CD8-positive, alpha-beta memory T cell (primary cell): ENCODE measurements at regions not wholly inside any gene's neighbourhood (a gene's known extent, or its start where the extent isn't known, plus 50 kb on each side); places are given as distances from the start of the nearest gene placed in this dataset.
"Not testable (repeated sequence)": the region's sequence is repeated elsewhere in the genome, so short reads cannot be mapped to it uniquely, and the experiment has no call there.

Experiments used
- CTCF ChIA-PET: fragments of 350-600 bp; sonication (Branson Sonifier 250); formaldehyde crosslinking; loops from one replicate; lab custom pipeline; 2021; ENCODE audit warnings: antibody characterized with exemption; lab: Charles Lee
- POLR2A ChIA-PET: fragments of 350-600 bp; sonication (Branson Sonifier 250); formaldehyde crosslinking; loops from one replicate; lab custom pipeline; 2021; ENCODE audit warnings: antibody characterized with exemption; lab: Charles Lee
- DNase-seq, 5 donors: peaks; one replicate each; pipeline versions ENCODE4 v3.0.0 to v3.0.0-alpha.2; 2020 to 2022; ENCODE audit warnings: mixed read lengths in 1 of 5
- H3K27ac ChIP-seq: one replicate; pipeline ENCODE4 v1.7.0; 2013; ENCODE audit warnings: low read depth, mild to moderate bottlenecking, low read length, moderate library complexity
- H3K27me3 ChIP-seq: 2 replicates; pipeline ENCODE4 v1.7.0; 2013; ENCODE audit warnings: low read length, mild to moderate bottlenecking; ENCODE audit not compliant: insufficient read depth, poor library complexity, severe bottlenecking
- H3K36me3 ChIP-seq: 2 replicates; pipeline ENCODE4 v1.7.0; 2013; ENCODE audit warnings: mild to moderate bottlenecking, low read length, moderate library complexity; ENCODE audit not compliant: insufficient read depth
- H3K4me1 ChIP-seq: 2 replicates; pipeline ENCODE4 v1.7.0; 2013; ENCODE audit warnings: mild to moderate bottlenecking, low read length, moderate library complexity; ENCODE audit not compliant: insufficient read depth
- H3K4me3 ChIP-seq: 2 replicates; pipeline ENCODE4 v1.7.0; 2013; ENCODE audit warnings: mild to moderate bottlenecking, low read length
- H3K9me3 ChIP-seq: 2 replicates; pipeline ENCODE4 v1.7.0; 2013; ENCODE audit warnings: mild to moderate bottlenecking, low read length
- H3K27ac Mint-ChIP-seq, 8 donors: one replicate each; pipeline ENCODE4 v1.8.0; 2020 to 2021; ENCODE audit warnings: mixed read lengths in 8 of 8, mild to moderate bottlenecking in 6 of 8, inconsistent platforms in 3 of 8, moderate library complexity in 3 of 8
- H3K27me3 Mint-ChIP-seq, 2 donors: one replicate each; pipeline ENCODE4 v1.8.0; 2020 to 2021; ENCODE audit warnings: mixed read lengths in 2 of 2, mild to moderate bottlenecking in 1 of 2, moderate library complexity in 1 of 2
- H3K36me3 Mint-ChIP-seq, 3 donors: one replicate each; pipeline ENCODE4 v1.8.0; 2020 to 2021; ENCODE audit warnings: mixed read lengths in 3 of 3, inconsistent platforms in 1 of 3, mild to moderate bottlenecking in 1 of 3
- H3K4me1 Mint-ChIP-seq, 3 donors: one replicate each; pipeline ENCODE4 v1.8.0; 2020 to 2021; ENCODE audit warnings: mixed read lengths in 3 of 3, inconsistent platforms in 1 of 3, mild to moderate bottlenecking in 1 of 3
- H3K4me3 Mint-ChIP-seq, 7 donors: one replicate each; pipeline ENCODE4 v1.8.0; 2020 to 2021; ENCODE audit warnings: mixed read lengths in 7 of 7, mild to moderate bottlenecking in 6 of 7, moderate library complexity in 4 of 7, inconsistent platforms in 2 of 7
- H3K9me3 Mint-ChIP-seq, 5 donors: one replicate each; pipeline ENCODE4 v1.8.0; 2020 to 2022; ENCODE audit warnings: mixed read lengths in 5 of 5, mild to moderate bottlenecking in 3 of 5, moderate library complexity in 2 of 5, inconsistent platforms in 1 of 5

GRCh38 chr1:177700856-177701255 is 269.0 kb downstream of the SEC16B start:
- H3K9me3 ChIP-seq: no peaks in the 10 kb centered on the region
- no peak overlapping the region for H3K27ac Mint-ChIP-seq
- no peak for DNase-seq

GRCh38 chr1:177690996-177691395 is 278.9 kb downstream of the SEC16B start:
- no peaks in the 10 kb centered on the region for H3K4me1 ChIP-seq
- H3K36me3 ChIP-seq: no peaks in the 10 kb centered on the region
- H3K4me3 Mint-ChIP-seq: no peak overlapping the region
- H3K27ac Mint-ChIP-seq: no peak overlapping the region
- no peak overlapping the region for H3K4me3 ChIP-seq
- no peak for DNase-seq
- H3K4me1 Mint-ChIP-seq: no peaks in the 10 kb centered on the region
- H3K9me3 Mint-ChIP-seq: peaks cover 7 to 28% (median 19%) of the 10 kb centered on the region in 5 donors
- no peaks in the 10 kb centered on the region for H3K27me3 Mint-ChIP-seq
- ChIA-PET CTCF (no interaction called here), POLR2A (no interaction called here)
- no peaks in the 10 kb centered on the region for H3K27me3 ChIP-seq
- H3K27ac ChIP-seq: no peak overlapping the region
- no peaks in the 10 kb centered on the region for H3K36me3 Mint-ChIP-seq
- no peaks in the 10 kb centered on the region for H3K9me3 ChIP-seq

More at GRCh38 chr1:177700856-177701255, 269.0 kb downstream of the SEC16B start:
- CTCF ChIA-PET: no interaction called here
- no peaks in the 10 kb centered on the region for H3K27me3 Mint-ChIP-seq
- Histone ChIP-seq H3K27ac (no peak overlapping the region), H3K27me3 (no peaks in the 10 kb centered on the region), H3K36me3 (no peaks in the 10 kb centered on the region), H3K4me3 (no peak overlapping the region), H3K4me1 (no peaks in the 10 kb centered on the region)
- H3K4me1 Mint-ChIP-seq: no peaks in the 10 kb centered on the region
- H3K36me3 Mint-ChIP-seq: no peaks in the 10 kb centered on the region
- POLR2A ChIA-PET: no interaction called here
- no peak overlapping the region for H3K4me3 Mint-ChIP-seq
- peaks cover 0 to 13% (median 8%) of the 10 kb centered on the region in 5 donors for H3K9me3 Mint-ChIP-seq

GRCh38 chr1:177687544-177687943 is 282.3 kb downstream of the SEC16B start:
- H3K4me1 ChIP-seq: no peaks in the 10 kb centered on the region
- POLR2A ChIA-PET: no interaction called here
- H3K27me3 ChIP-seq: no peaks in the 10 kb centered on the region
- H3K36me3 Mint-ChIP-seq: no peaks in the 10 kb centered on the region
- no peak for DNase-seq
- H3K4me3 Mint-ChIP-seq: no peak overlapping the region
- peaks cover 5 to 19% (median 17%) of the 10 kb centered on the region in 5 donors for H3K9me3 Mint-ChIP-seq
- H3K4me3 ChIP-seq: no peak overlapping the region
- H3K27me3 Mint-ChIP-seq: no peaks in the 10 kb centered on the region
- no peaks in the 10 kb centered on the region for H3K36me3 ChIP-seq
- H3K27ac ChIP-seq: no peak overlapping the region
- no peak overlapping the region for H3K27ac Mint-ChIP-seq
- no peaks in the 10 kb centered on the region for H3K9me3 ChIP-seq
- CTCF ChIA-PET: no interaction called here
- H3K4me1 Mint-ChIP-seq: no peaks in the 10 kb centered on the region

GRCh38 chr1:177686933-177687332 is 282.9 kb downstream of the SEC16B start:
- Histone ChIP-seq H3K27ac (no peak overlapping the region), H3K27me3 (no peaks in the 10 kb centered on the region), H3K4me1 (no peaks in the 10 kb centered on the region), H3K4me3 (no peak overlapping the region), H3K9me3 (no peaks in the 10 kb centered on the region), H3K36me3 (no peaks in the 10 kb centered on the region)
- Mint-ChIP-seq H3K4me1 (no peaks in the 10 kb centered on the region), H3K9me3 (peaks cover 5 to 17% (median 13%) of the 10 kb centered on the region in 5 donors), H3K4me3 (no peak overlapping the region), H3K27ac (no peak overlapping the region), H3K36me3 (no peaks in the 10 kb centered on the region), H3K27me3 (no peaks in the 10 kb centered on the region)
- ChIA-PET CTCF (no interaction called here), POLR2A (no interaction called here)
- no peak for DNase-seq

- Histone ChIP-seq H3K9me3 (no peaks in the 10 kb centered on the region), H3K36me3 (no peaks in the 10 kb centered on the region), H3K4me1 (no peaks in the 10 kb centered on the region), H3K27ac (no peak overlapping the region), H3K27me3 (no peaks in the 10 kb centered on the region), H3K4me3 (no peak overlapping the region)
- Mint-ChIP-seq H3K36me3 (no peaks in the 10 kb centered on the region), H3K4me1 (no peaks in the 10 kb centered on the region), H3K4me3 (no peak overlapping the region), H3K27ac (no peak overlapping the region), H3K27me3 (peaks cover 0 to 2% of the 10 kb centered on the region in 2 donors), H3K9me3 (peaks cover 0 to 23% (median 3%) of the 10 kb centered on the region in 5 donors)
- DNase-seq: no peak
- CTCF ChIA-PET: no interaction called here
- POLR2A ChIA-PET: no interaction called here
Measured at GRCh38 chr1:177669161-177669560, 300.7 kb downstream of the SEC16B start.

- ChIA-PET POLR2A (no interaction called here), CTCF (no interaction called here)
- no peak overlapping the region for H3K4me3 ChIP-seq
- no peaks in the 10 kb centered on the region for H3K9me3 ChIP-seq
- no peaks in the 10 kb centered on the region for H3K36me3 ChIP-seq
- H3K27me3 ChIP-seq: no peaks in the 10 kb centered on the region
- Mint-ChIP-seq H3K9me3 (peaks cover 0 to 30% (median 5%) of the 10 kb centered on the region in 5 donors), H3K27ac (no peak overlapping the region), H3K36me3 (no peaks in the 10 kb centered on the region), H3K4me3 (no peak overlapping the region), H3K4me1 (no peaks in the 10 kb centered on the region), H3K27me3 (peaks cover 0 to 2% of the 10 kb centered on the region in 2 donors)
- H3K27ac ChIP-seq: no peak overlapping the region
- H3K4me1 ChIP-seq: no peaks in the 10 kb centered on the region
- DNase-seq: no peak
Measured at GRCh38 chr1:177665935-177666334, 303.9 kb downstream of the SEC16B start.

GRCh38 chr1:177664742-177665141 is 305.1 kb downstream of the SEC16B start:
- H3K4me3 ChIP-seq, H3K9me3 ChIP-seq, H3K4me1 ChIP-seq, H3K4me3 Mint-ChIP-seq, H3K36me3 Mint-ChIP-seq, H3K27ac Mint-ChIP-seq, H3K27me3 Mint-ChIP-seq, CTCF ChIA-PET, DNase-seq, POLR2A ChIA-PET, H3K27ac ChIP-seq, H3K27me3 ChIP-seq, H3K4me1 Mint-ChIP-seq, H3K36me3 ChIP-seq: not testable (repeated sequence)
- peaks cover 0 to 33% (median 8%) of the 10 kb centered on the region in 5 donors for H3K9me3 Mint-ChIP-seq

- no peak overlapping the region for H3K27ac ChIP-seq
- Mint-ChIP-seq H3K27ac (no peak overlapping the region), H3K27me3 (no peaks in the 10 kb centered on the region), H3K4me3 (no peak overlapping the region), H3K36me3 (no peaks in the 10 kb centered on the region), H3K9me3 (peaks cover 2 to 31% (median 14%) of the 10 kb centered on the region in 5 donors), H3K4me1 (no peaks in the 10 kb centered on the region)
- H3K9me3 ChIP-seq: no peaks in the 10 kb centered on the region
- no peaks in the 10 kb centered on the region for H3K36me3 ChIP-seq
- POLR2A ChIA-PET: no interaction called here
- DNase-seq: no peak
- no peak overlapping the region for H3K4me3 ChIP-seq
- CTCF ChIA-PET: no interaction called here
- H3K4me1 ChIP-seq: no peaks in the 10 kb centered on the region
- no peaks in the 10 kb centered on the region for H3K27me3 ChIP-seq
Measured at GRCh38 chr1:177660188-177660587, 309.7 kb downstream of the SEC16B start.

GRCh38 chr1:177659281-177659680 is 310.6 kb downstream of the SEC16B start:
- no peak overlapping the region for H3K4me3 ChIP-seq
- H3K27ac ChIP-seq: no peak overlapping the region
- Mint-ChIP-seq H3K27me3 (no peaks in the 10 kb centered on the region), H3K4me1 (no peaks in the 10 kb centered on the region), H3K4me3 (no peak overlapping the region), H3K27ac (no peak overlapping the region), H3K36me3 (no peaks in the 10 kb centered on the region), H3K9me3 (peaks cover 4 to 26% (median 14%) of the 10 kb centered on the region in 5 donors)
- no peaks in the 10 kb centered on the region for H3K9me3 ChIP-seq
- H3K4me1 ChIP-seq: no peaks in the 10 kb centered on the region
- CTCF ChIA-PET: no interaction called here
- DNase-seq: no peak
- no peaks in the 10 kb centered on the region for H3K27me3 ChIP-seq
- POLR2A ChIA-PET: no interaction called here
- H3K36me3 ChIP-seq: no peaks in the 10 kb centered on the region
